ENCODE measurements at regions not wholly inside any gene's neighbourhood (a gene's known extent, or its start where the extent isn't known, plus 50 kb on each side); places are given as distances from the start of the nearest gene placed in this dataset.

- DNase-seq: no peak
Measured at GRCh38 chr5:27412384-27412783, 374.0 kb upstream of the CDH9 start.

- DNase-seq: no peak
Measured at GRCh38 chr5:27406020-27406419, 367.6 kb upstream of the CDH9 start.

GRCh38 chr5:27403243-27403882 lies 365.0 kb upstream of the CDH9 start:
- no peak for DNase-seq

- DNase-seq: no peak
Measured at GRCh38 chr5:27402828-27403227, 364.4 kb upstream of the CDH9 start.

GRCh38 chr5:27396998-27397397 lies 358.6 kb upstream of the CDH9 start:
- DNase-seq: no peak

GRCh38 chr5:27392716-27393115 lies 354.3 kb upstream of the CDH9 start:
- DNase-seq: no peak

GRCh38 chr5:27389696-27390095 lies 351.3 kb upstream of the CDH9 start:
- DNase-seq: no peak

- DNase-seq: no peak
Measured at GRCh38 chr5:27388755-27389154, 350.4 kb upstream of the CDH9 start.

GRCh38 chr5:27387535-27388073 lies 349.2 kb upstream of the CDH9 start:
- no peak for DNase-seq

- no peak for DNase-seq
Measured at GRCh38 chr5:27381686-27382085, 343.3 kb upstream of the CDH9 start.

- no peak for DNase-seq
Measured at GRCh38 chr5:27377626-27378025, 339.2 kb upstream of the CDH9 start.

GRCh38 chr5:27353970-27354369 lies 315.6 kb upstream of the CDH9 start:
- no peak for DNase-seq

- no peak for DNase-seq
Measured at GRCh38 chr5:27353540-27353939, 315.2 kb upstream of the CDH9 start.

- no peak for DNase-seq
Measured at GRCh38 chr5:27341342-27341741, 303.0 kb upstream of the CDH9 start.

GRCh38 chr5:27336817-27337216 lies 298.4 kb upstream of the CDH9 start:
- no peak for DNase-seq

GRCh38 chr5:27328480-27328879 lies 290.1 kb upstream of the CDH9 start:
- no peak for DNase-seq

- DNase-seq: no peak
Measured at GRCh38 chr5:27325513-27325912, 287.1 kb upstream of the CDH9 start.

GRCh38 chr5:27318701-27319100 lies 280.3 kb upstream of the CDH9 start:
- DNase-seq: no peak

- no peak for DNase-seq
Measured at GRCh38 chr5:27316271-27316650, 277.9 kb upstream of the CDH9 start.

GRCh38 chr5:27315363-27316270 lies 277.2 kb upstream of the CDH9 start:
- no peak for DNase-seq

GRCh38 chr5:27313549-27313948 lies 275.2 kb upstream of the CDH9 start:
- no peak for DNase-seq

- no peak for DNase-seq
Measured at GRCh38 chr5:27312291-27312893, 274.0 kb upstream of the CDH9 start.

- no peak for DNase-seq
Measured at GRCh38 chr5:27311544-27311943, 273.2 kb upstream of the CDH9 start.

GRCh38 chr5:27308153-27308552 lies 269.8 kb upstream of the CDH9 start:
- no peak for DNase-seq
